ENCODE measurements at regions not wholly inside any gene's neighbourhood (a gene's known extent, or its start where the extent isn't known, plus 50 kb on each side); places are given as distances from the start of the nearest gene placed in this dataset.

DNA sequence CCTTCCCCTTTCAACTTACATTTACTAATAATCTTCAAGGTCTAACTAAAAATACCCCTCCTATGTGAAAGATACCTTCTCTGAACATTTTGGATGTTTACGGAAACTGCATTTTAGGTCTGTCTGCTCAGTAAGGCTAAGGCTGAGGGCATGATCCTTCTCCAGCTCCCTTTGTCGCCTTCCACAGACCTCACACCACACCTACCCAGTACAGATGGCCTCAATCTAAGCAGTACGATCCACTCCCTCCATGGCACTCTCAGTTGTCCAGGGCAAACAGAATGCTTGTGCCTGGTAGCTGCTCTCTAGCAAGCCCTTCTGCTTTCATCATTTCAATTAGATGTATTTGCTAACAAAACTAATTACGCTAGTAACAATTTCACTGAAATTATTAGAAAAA lies 178.3 kb downstream of the CNTN3 start:
- Histone ChIP-seq H3K4me1 (no peaks in the 10 kb centered on the region), H3K36me3 (ENCODE audit: control insufficient read depth, insufficient read depth, low read length) (no peaks in the 10 kb centered on the region), H3K4me3 (ENCODE audit: low read depth, low read length) (no peak overlapping the region), H3K27me3 (replicated peaks; ENCODE audit: control insufficient read depth, insufficient read depth, low read length) (no peaks in the 10 kb centered on the region), H3K9me3 (no peaks in the 10 kb centered on the region)
- BruUV-seq (replicated peaks): no TSS peak
- Mint-ChIP-seq H3K27ac (ENCODE audit: unreplicated experiment) (no peak overlapping the region), H3K9me3 (ENCODE audit: unreplicated experiment) (no peaks in the 10 kb centered on the region), H3K4me3 (ENCODE audit: unreplicated experiment) (no peak overlapping the region), H3K27me3 (ENCODE audit: insufficient read depth, unreplicated experiment) (peaks cover 7% of the 10 kb centered on the region), H3K36me3 (ENCODE audit: insufficient read depth, unreplicated experiment) (no peaks in the 10 kb centered on the region), H3K4me1 (ENCODE audit: low read depth, unreplicated experiment) (peaks cover 6% of the 10 kb centered on the region)
- TF ChIP-seq, protein P1, sequence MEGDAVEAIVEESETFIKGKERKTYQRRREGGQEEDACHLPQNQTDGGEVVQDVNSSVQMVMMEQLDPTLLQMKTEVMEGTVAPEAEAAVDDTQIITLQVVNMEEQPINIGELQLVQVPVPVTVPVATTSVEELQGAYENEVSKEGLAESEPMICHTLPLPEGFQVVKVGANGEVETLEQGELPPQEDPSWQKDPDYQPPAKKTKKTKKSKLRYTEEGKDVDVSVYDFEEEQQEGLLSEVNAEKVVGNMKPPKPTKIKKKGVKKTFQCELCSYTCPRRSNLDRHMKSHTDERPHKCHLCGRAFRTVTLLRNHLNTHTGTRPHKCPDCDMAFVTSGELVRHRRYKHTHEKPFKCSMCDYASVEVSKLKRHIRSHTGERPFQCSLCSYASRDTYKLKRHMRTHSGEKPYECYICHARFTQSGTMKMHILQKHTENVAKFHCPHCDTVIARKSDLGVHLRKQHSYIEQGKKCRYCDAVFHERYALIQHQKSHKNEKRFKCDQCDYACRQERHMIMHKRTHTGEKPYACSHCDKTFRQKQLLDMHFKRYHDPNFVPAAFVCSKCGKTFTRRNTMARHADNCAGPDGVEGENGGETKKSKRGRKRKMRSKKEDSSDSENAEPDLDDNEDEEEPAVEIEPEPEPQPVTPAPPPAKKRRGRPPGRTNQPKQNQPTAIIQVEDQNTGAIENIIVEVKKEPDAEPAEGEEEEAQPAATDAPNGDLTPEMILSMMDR (IDR thresholded peaks at IDR 0.05; ENCODE audit: insufficient read depth in 1 of 2, low read depth in 1 of 2, low read length in 1 of 2, severe bottlenecking in 1 of 2, unreplicated experiment in 1 of 2): no peak
- no peak for DNase-seq
- CTCF ChIA-PET: interaction anchor here (0.5 kb wide), 1 partner anchor 553 kb away, joined by 3 read pairs; no protein-coding TSS in a partner anchor
- intact Hi-C loops (cut with micrococcal nuclease; ENCODE audit: unreplicated experiment): no loop called here
- POLR2A ChIA-PET: no interaction called here

DNA sequence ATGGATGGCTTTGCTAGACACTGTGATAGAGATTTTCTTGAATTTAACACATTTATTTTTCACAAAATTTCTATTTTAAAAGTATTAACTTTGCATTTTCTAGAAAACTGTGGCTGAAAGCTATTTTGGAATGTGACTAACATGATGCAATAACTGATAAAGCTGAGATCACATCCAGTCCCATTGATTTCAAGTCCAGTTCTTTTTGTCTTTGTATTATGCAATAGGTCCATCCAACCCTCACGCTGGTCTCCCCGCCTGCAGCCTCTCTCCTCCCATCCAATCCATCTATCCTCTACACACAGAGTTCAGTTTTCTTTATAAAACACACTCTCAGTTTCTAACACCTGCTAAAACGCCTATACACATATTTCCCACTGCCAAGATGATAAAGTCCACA lies 178.8 kb downstream of the CNTN3 start:
- H3K36me3 Mint-ChIP-seq (ENCODE audit: insufficient read depth, unreplicated experiment): no peaks in the 10 kb centered on the region
- no TSS peak for BruUV-seq (replicated peaks)
- DNase-seq: no peak
- peaks cover 6% of the 10 kb centered on the region for H3K4me1 Mint-ChIP-seq (ENCODE audit: low read depth, unreplicated experiment)
- H3K9me3 ChIP-seq: no peaks in the 10 kb centered on the region
- no peak overlapping the region for H3K4me3 Mint-ChIP-seq (ENCODE audit: unreplicated experiment)
- H3K27me3 Mint-ChIP-seq (ENCODE audit: insufficient read depth, unreplicated experiment): peaks cover 7% of the 10 kb centered on the region
- no peak overlapping the region for H3K27ac Mint-ChIP-seq (ENCODE audit: unreplicated experiment)
- TF ChIP-seq, protein P1 (IDR thresholded peaks at IDR 0.05; ENCODE audit: insufficient read depth in 1 of 2, low read depth in 1 of 2, low read length in 1 of 2, severe bottlenecking in 1 of 2, unreplicated experiment in 1 of 2): no peak
- no peaks in the 10 kb centered on the region for H3K27me3 ChIP-seq (replicated peaks; ENCODE audit: control insufficient read depth, insufficient read depth, low read length)
- no peaks in the 10 kb centered on the region for H3K36me3 ChIP-seq (ENCODE audit: control insufficient read depth, insufficient read depth, low read length)
- H3K4me1 ChIP-seq: no peaks in the 10 kb centered on the region
- POLR2A ChIA-PET: no interaction called here
- H3K4me3 ChIP-seq (ENCODE audit: low read depth, low read length): no peak overlapping the region
- no peaks in the 10 kb centered on the region for H3K9me3 Mint-ChIP-seq (ENCODE audit: unreplicated experiment)
- intact Hi-C loops (cut with micrococcal nuclease; ENCODE audit: unreplicated experiment): no loop called here
- CTCF ChIA-PET: no interaction called here

DNA sequence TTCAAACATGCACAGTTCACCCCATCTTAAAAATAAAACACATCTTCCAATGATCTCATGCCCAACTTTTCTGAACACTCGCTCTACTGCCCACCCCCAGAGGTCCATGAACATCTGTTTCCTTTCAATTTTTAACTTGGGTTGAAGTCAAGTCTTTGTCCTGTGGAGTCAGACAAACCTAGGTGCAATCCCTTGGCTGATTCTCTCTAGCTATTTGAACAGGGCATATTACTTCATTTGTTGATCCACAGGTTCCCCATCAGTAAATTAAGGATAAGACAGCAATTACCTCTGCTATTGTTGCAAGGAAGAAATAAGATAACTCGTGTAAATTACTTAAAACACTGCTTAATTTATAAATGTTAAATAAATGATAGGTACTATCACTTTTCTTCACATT lies 180.1 kb downstream of the CNTN3 start:
- Mint-ChIP-seq H3K9me3 (ENCODE audit: unreplicated experiment) (no peaks in the 10 kb centered on the region), H3K27me3 (ENCODE audit: insufficient read depth, unreplicated experiment) (peaks cover 7% of the 10 kb centered on the region), H3K36me3 (ENCODE audit: insufficient read depth, unreplicated experiment) (no peaks in the 10 kb centered on the region), H3K27ac (ENCODE audit: unreplicated experiment) (no peak overlapping the region), H3K4me3 (ENCODE audit: unreplicated experiment) (no peak overlapping the region), H3K4me1 (ENCODE audit: low read depth, unreplicated experiment) (peaks cover 6% of the 10 kb centered on the region)
- POLR2A ChIA-PET: no interaction called here
- BruUV-seq (replicated peaks): no TSS peak
- DNase-seq: no peak
- TF ChIP-seq, protein P1 (IDR thresholded peaks at IDR 0.05; ENCODE audit: insufficient read depth in 1 of 2, low read depth in 1 of 2, low read length in 1 of 2, severe bottlenecking in 1 of 2, unreplicated experiment in 1 of 2): no peak
- Histone ChIP-seq H3K4me1 (no peaks in the 10 kb centered on the region), H3K4me3 (ENCODE audit: low read depth, low read length) (no peak overlapping the region), H3K9me3 (no peaks in the 10 kb centered on the region), H3K27me3 (replicated peaks; ENCODE audit: control insufficient read depth, insufficient read depth, low read length) (no peaks in the 10 kb centered on the region), H3K36me3 (ENCODE audit: control insufficient read depth, insufficient read depth, low read length) (no peaks in the 10 kb centered on the region)
- CTCF ChIA-PET: no interaction called here
- intact Hi-C loops (cut with micrococcal nuclease; ENCODE audit: unreplicated experiment): no loop called here

All from Caco-2 (cell line).